Stimulated activated CD4-positive, alpha-beta T cell treated with anti-CD3 and anti-CD28 coated beads, Interleukin-15, amount 100 ng/mL, for 48 hours (primary cell): ENCODE measurements at regions not wholly inside any gene's neighbourhood (a gene's known extent, or its start where the extent isn't known, plus 50 kb on each side); places are given as distances from the start of the nearest gene placed in this dataset.
"Not testable (repeated sequence)": the region's sequence is repeated elsewhere in the genome, so short reads cannot be mapped to it uniquely, and the experiment has no call there.

Experiments
- DNase-seq, 2 donors: peaks; one replicate each; pipeline ENCODE4 v3.0.0-alpha.2; 2020; ENCODE audit warnings: low read depth in 2 of 2

GRCh38 chr14:38710881-38711280, 392.2 kb downstream of the SEC23A start:
- no peak for DNase-seq

- DNase-seq, result no peak
Measured at GRCh38 chr14:38710196-38710595, 392.8 kb downstream of the SEC23A start.

DNA sequence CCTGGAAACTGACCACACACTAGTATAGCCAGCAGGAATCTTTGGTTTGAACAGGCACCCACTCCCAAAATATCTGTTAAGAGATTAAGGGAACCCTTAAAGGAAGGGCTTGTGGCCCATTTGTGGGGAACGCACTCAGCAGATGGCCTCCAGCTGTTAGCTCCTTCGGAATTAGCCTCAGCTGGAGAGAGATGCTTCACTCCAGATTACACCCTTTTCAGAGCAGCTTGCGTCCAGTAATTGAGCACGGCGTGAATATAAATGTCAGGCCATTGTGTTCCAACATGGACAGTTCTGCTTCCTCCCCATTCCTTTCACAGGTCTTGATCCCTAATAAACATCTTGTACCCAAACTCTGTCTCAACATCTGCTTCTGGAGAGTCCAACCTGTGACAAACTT, 397.8 kb downstream of the SEC23A start:
- DNase-seq, result no peak

DNA sequence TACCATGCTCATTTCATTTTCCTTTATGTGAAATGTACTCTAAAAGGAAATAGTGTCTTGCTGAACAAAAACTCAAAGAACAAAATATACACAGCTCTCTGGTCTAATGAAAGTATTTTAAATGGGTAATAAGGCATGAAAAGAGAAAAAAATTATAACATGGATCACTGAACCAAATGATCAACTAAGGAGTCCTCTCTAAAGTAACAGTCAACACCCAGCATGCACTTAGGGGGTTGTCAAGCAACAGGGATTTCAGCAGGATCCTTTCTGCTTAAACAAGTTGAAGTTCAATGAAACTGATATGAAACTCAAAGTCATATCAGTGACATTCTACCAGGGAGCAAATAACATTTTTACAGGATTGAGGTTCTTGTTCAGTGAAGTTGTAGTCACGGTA, 398.8 kb downstream of the SEC23A start:
- DNase-seq, result no peak

DNA sequence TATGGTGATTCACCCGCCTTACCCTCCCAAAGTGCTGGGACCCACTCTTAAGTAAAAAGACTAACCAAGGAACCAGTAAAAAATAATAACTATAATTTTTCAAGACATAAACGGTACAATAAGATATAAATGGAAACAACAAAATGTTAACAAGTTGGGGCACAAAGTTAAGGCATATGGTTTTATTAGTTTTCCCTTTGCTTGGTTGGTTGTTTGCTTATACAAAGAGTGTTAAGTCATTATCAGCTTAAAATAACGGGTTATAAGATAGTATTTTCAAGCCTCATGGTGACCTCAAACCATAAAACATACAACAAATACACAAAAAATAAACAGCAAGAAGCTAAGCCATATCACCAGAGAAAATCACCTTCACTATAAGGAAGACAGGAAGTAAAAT, 406.1 kb downstream of the SEC23A start:
- DNase-seq, result no peak

DNA sequence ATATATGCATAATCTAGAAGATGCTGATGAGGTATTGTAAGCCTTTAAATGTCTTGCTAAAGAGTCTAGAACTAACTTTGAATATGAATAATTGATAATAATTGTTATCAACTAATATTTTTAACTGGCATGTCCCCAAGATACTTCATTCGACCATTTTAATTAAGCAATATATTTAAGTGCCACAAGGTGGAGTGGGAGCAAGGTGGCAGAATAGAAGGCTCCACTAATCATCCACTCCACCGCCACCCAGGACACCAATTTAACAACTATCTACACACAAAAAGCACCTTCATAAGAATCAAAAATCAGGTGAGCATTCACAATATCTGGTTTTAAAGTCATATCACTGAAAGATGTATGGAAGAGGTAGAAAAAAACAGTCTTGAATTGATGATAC, 409.6 kb downstream of the SEC23A start:
- DNase-seq, result no peak

DNA sequence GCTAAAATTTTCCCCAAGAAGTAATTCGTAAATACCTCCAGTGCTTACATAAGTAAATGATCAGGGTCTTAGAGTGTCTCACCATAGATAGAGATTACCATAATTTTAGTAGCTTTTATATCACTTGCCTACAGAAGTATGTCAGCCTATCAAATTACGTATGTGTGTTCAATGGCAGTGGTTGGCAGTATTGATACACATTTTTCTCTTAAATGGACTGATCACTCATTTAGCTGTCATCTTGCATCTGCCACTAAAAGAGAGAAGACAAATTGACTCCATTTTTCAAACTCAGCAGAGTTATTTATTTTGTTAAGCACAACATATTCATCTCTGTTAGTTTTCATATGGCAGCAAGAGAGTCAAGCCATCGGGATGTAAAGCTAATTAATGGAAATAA, 413.1 kb upstream of the CLEC14A start:
- no peak for DNase-seq

DNA sequence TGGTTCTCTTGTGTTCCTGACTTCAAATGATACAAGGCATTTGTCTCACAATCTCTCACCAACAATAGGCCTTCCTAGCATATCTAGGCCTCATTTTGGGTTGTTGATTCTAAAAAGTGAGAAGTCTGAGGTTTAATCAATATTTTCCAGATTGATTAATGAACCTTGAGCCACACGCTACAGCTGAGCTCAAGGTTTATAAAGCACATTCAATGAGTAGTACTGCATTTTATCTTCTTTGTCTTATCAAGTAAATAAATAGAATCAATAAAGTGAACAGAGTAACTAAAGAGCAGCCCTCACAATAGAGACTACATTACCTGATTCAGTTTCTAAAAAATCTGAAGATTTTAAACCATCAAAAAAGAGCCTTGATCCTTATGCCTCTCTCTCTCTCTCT, 407.5 kb upstream of the CLEC14A start:
- DNase-seq, result no peak

- no peak for DNase-seq
Measured at GRCh38 chr14:38662781-38663180, 406.9 kb upstream of the CLEC14A start.

DNA sequence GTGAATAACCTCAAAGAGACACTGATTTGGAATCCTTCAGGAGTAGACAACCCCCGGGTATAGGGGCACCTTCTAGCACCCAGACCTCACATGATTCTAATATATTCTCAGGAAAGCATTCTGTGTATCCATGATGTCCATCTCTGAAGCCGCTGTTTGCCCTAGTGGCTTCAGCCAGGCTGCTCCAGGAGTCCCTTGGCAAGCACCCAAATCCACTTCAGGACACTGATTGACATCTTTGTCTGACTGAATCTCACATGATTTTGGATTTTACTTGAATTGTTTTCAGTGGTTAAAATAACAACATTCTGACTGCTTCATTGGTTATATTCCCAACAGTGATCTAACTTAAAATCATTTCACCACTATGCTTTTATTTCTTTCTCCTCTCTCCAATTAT, 390.5 kb upstream of the CLEC14A start:
- DNase-seq, result no peak

DNA sequence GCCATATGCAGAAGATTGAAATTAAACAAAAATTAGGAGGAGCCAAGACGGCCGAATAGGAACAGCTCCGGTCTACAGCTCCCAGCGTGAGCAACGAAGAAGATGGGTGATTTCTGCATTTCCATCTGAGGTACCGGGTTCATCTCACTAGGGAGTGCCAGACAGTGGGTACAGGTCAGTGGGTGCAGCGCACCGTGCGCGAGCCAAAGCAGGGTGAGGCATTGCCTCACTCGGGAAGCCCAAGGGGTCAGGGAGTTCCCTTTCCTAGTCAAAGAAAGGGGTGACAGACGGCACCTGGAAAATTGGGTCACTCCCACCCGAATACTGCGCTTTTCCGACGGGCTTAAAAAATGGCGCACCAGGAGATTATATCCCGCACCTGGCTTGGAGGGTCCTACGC, 379.0 kb upstream of the CLEC14A start:
- DNase-seq, result not testable (repeated sequence)

GRCh38 chr14:38629412-38629811, 373.5 kb upstream of the CLEC14A start:
- DNase-seq, result no peak

DNA sequence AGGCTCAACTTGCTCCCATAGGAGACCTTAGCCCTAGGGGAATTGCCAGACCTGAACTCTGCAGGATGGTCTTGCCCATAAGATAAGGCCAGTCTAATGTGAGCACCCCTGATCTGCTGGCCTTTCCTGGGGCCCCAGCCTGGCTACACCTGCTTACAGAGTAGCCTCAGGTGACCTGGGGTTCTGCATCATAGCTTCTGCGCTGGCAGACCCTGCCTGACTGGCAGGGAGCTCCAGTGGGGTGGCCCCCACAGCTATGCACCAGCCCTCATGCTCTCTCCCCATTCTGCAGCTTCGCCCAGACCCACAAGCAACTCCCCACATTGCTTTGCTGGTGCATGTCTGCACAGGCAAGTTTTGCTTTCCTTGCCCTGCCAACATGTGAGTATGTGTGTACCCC, 371.3 kb upstream of the CLEC14A start:
- no peak for DNase-seq

DNA sequence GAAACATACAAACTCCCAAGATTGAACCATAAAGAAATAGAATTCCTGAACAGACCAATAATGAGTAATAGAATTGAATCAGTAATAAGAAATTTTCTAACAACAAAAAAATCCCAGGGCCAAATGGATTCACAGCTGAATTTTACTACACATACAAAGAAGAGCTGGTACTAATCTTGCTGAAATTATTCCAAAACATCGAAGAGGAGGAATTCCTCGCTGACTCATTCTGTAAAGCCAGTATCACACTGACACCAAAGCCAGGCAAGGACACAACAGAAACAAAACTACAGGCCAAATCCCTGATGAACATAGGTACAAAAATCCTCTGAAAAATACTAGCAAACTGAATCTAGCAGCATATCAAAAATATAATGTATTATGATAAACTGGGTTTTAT, 367.8 kb upstream of the CLEC14A start:
- DNase-seq, result no peak

- no peak for DNase-seq
Measured at GRCh38 chr14:38618514-38618913, 362.6 kb upstream of the CLEC14A start.

- DNase-seq, result no peak
Measured at GRCh38 chr14:38616959-38617358, 361.1 kb upstream of the CLEC14A start.

DNA sequence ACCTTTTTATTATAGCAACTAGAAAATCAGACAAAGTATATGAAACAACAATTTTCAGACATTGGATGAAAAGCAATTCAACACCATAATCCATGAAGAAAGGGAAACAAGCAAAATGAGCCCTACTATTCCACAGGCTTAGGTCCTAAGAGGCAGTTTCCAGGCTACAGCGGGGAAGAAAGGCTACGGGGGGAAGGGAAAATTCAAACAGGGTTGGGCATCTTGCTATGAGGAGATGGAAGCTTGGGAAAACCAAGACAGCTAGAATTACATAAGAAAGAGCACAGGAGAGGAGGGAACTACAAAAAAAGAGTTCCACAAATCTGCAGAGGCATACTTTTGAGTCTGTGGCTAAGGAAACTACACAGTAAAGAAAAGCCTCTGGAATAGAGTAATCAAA, 356.0 kb upstream of the CLEC14A start:
- no peak for DNase-seq

DNA sequence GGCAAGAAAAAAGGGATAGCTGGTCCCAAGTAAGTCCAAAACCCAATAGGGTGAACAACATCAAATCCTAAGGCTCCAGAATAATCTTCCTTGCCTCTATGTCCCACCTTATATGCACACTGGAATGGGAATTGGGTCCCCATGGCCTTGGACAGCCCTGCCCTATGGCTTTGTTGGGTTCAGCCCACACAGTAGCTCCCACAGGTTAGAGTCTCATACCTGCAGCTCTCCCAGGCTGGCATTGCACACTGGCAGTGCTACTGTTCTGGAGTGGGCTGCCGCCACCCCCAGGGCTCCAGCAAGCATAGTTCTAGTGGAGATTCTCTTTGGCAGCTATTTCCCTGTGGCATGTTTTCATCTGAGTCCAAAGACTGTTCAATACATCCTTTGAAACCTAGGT, 352.4 kb upstream of the CLEC14A start:
- DNase-seq, result no peak

DNA sequence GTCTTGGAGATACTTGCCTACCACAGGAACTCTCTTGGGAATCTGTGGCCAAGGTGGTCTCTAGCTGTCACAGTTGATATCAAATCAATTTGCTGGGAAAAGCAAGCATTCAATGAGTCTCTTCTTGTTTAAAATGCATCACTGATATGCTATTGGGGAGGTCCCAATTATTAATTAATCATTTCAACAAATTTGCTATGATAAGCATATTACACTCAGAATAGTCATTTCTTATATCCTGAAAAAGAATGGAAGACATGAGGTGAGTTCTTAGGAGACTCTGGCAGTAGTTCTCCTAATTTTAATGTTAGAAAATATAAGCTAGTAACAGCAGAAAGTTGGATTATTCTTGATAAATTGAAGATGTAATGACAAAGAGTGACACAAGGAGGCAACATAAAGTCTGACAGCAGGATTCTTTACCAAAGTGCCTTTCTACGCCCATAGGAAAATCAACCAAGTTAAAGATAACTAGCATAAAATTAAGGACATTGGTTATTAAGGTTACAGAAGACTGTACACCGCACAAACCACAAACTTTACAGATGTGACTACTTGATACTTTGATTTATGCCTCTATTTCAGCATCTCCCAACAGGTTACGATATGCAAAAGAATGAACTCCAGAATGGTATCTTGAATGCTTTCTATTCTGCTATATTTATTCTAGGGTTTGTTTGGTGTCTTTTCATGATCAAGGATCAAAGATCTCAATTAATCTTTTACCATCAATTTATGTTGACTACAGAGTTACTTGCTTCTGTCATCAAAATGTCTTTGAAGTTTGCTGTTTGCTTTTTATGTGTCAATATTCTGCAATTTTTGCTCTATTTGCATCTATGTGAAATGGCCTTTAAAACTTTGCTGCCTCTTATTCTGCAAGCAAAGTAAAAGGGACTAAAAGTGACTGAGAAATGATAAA, 349.6 kb upstream of the CLEC14A start:
- no peak for DNase-seq

DNA sequence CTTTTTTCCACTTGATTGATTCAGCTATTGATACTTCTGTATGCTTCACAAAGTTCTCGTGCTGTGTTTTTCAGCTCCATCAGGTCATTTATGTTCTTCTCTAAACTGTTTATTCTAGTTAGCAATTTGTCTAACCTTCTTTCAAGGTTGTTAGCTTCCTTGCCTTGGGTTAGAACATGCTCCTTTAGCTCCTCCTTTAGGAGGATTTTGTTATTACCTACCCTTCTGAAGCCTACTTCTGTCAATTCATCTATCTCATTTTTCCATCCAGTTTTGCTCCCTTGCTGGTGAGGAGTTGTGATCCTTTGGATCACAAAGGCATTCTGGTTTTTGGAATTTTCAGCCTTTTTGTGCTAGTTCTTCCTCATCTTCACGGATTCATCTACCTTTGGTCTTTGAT, 344.7 kb upstream of the CLEC14A start:
- not testable (repeated sequence) for DNase-seq

DNA sequence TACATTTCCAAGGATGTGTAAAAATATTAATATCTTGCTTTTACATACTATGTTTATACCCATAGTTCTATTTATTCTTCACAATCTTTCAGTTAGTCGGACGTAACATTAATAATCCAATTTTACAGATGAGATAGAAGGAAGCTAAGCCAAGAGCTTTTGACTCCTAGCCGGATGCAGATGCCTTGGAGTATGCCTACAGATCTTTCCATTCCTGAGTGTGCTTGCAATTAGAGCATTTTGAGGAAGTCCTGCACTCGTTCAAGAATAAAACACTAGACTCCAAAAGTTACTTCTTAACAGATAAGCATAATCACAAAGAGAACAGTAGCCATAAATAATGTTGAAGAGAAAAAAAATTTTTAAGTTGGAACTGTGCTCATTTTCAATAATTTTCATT, 337.6 kb upstream of the CLEC14A start:
- no peak for DNase-seq

- DNase-seq, result no peak
Measured at GRCh38 chr14:38592764-38593442, 337.0 kb upstream of the CLEC14A start.

- no peak for DNase-seq
Measured at GRCh38 chr14:38589747-38590350, 334.0 kb upstream of the CLEC14A start.
